Spleen (tissue), 11 donors: ENCODE measurements at regions not wholly inside any gene's neighbourhood (a gene's known extent, or its start where the extent isn't known, plus 50 kb on each side); places are given as distances from the start of the nearest gene placed in this dataset.

Experiments used
- DNase-seq: peaks from one replicate; pipeline ENCODE4 v3.0.0-alpha.2; 2020
- H3K27ac ChIP-seq, 8 donors: fragments of 200-600 bp; sonication (generic) in 7 of 8; 1 replicate in 4 of 8; 2 replicates in 4 of 8; pipeline versions ENCODE4 v1.5.0 to v1.8.0; 2016 to 2021; ENCODE audit warnings: inconsistent platforms in 4 of 8, mild to moderate bottlenecking in 4 of 8, moderate library complexity in 1 of 8
- H3K27me3 ChIP-seq, 7 donors: fragments of 200-600 bp; sonication (generic) in 6 of 7; replicated peaks in 1 of 7; 1 replicate in 4 of 7; 2 replicates in 3 of 7; pipeline versions ENCODE4 v1.5.0 to v1.8.0; 2016 to 2021; ENCODE audit warnings: inconsistent platforms in 3 of 7, mild to moderate bottlenecking in 1 of 7
- H3K36me3 ChIP-seq, 6 donors: fragments of 200-600 bp; sonication (generic) in 5 of 6; 1 replicate in 4 of 6; 2 replicates in 2 of 6; pipeline versions ENCODE4 v1.5.0 to v1.8.0; 2016 to 2021; ENCODE audit warnings: inconsistent platforms in 2 of 6
- H3K4me1 ChIP-seq, 6 donors: fragments of 200-600 bp; sonication (generic) in 5 of 6; 1 replicate in 3 of 6; 2 replicates in 3 of 6; pipeline versions ENCODE4 v1.5.0 to v1.8.0; 2016 to 2021; ENCODE audit warnings: inconsistent platforms in 3 of 6
- H3K4me3 ChIP-seq, 8 donors: fragments of 200-600 bp; sonication (generic) in 7 of 8; 1 replicate in 4 of 8; 2 replicates in 4 of 8; pipeline versions ENCODE4 v1.5.0 to v1.8.0; 2016 to 2021; ENCODE audit warnings: inconsistent platforms in 4 of 8, mild to moderate bottlenecking in 4 of 8, moderate library complexity in 2 of 8
- H3K9me3 ChIP-seq, 8 donors: fragments of 200-600 bp; sonication (generic) in 7 of 8; 1 replicate in 4 of 8; 2 replicates in 4 of 8; pipeline versions ENCODE4 v1.5.0 to v1.8.0; 2016 to 2021; ENCODE audit warnings: inconsistent platforms in 4 of 8
- CTCF ChIP-seq, 11 experiments: fragments of 200-600 bp in 7 of 11; fragments of 450-650 bp in 4 of 11; sonication (generic) in 4 of 11; IDR thresholded peaks in 8 of 11; conservative IDR thresholded peaks in 3 of 11; 1 replicate in 7 of 11; 2 replicates in 4 of 11; pipeline versions ENCODE4 v1.4.0 to v1.8.0; 2016 to 2021; ENCODE audit warnings: antibody characterized with exemption in 11 of 11, inconsistent platforms in 4 of 11, mild to moderate bottlenecking in 1 of 11
- POLR2A ChIP-seq, 3 donors: fragments of 450-650 bp; IDR thresholded peaks; one replicate each; pipeline ENCODE4 v1.5.1; 2017; ENCODE audit warnings: antibody characterized with exemption in 3 of 3, mild to moderate bottlenecking in 1 of 3
- POLR2AphosphoS5 ChIP-seq, 3 donors: sonication (generic); formaldehyde crosslinking; IDR thresholded peaks; one replicate each; pipeline ENCODE4 v1.5.1; 2017; ENCODE audit warnings: antibody characterized with exemption in 3 of 3
- WGBS, 5 donors: extraction: QIAGEN DNeasy Blood & Tissue Kit in 3 of 5; methylation state at CpG; one replicate each; pipeline versions ENCODE4 v1.1.5 to v1.1.7; 2013 to 2018; 5-methylcytosine and 5-hydroxymethylcytosine counted together
- intact Hi-C: fragments of 100-400 bp; cut with DNase I; formaldehyde crosslinking; loops from one replicate; pipeline ENCODE4 v1.15.0; 2023; ENCODE audit warnings: low total_unique reads
- donor health status: healthy with polysubstance abuse.
- donor health status: DM: no; HTN: no; CAD: no; lungs with moderate emphysema.
- donor health status: DM: no; HTN: no; CAD: no.
- donor health status: Bipolar disorder and iron deficiency.
- donor health status: healthy.
- donor health status: DM: no; HTN: no; CAD: no.
- donor health status: DM: yes; HTN: yes; CAD: no.

- no peak for DNase-seq
- no peaks in the 10 kb centered on the region for H3K36me3 ChIP-seq
- H3K27me3 ChIP-seq, result peaks cover 0 to 11% (median 0%) of the 10 kb centered on the region in 7 donors
- no peak overlapping the region for H3K27ac ChIP-seq
- 87 to 96% (median 89%) methylated on average over 7 of the region's 7 CpGs for WGBS, 5 donors
- H3K9me3 ChIP-seq, result peaks cover 0 to 7% (median 0%) of the 10 kb centered on the region in 8 donors
- TF ChIP-seq CTCF (IDR thresholded peaks at IDR 0.05 in 8 of 11, conservative IDR thresholded peaks at IDR 0.05 in 3 of 11) (no peak), POLR2AphosphoS5 (IDR thresholded peaks at IDR 0.05) (no peak)
- H3K4me1 ChIP-seq, result no peaks in the 10 kb centered on the region
- intact Hi-C loops, result no loop called here
- H3K4me3 ChIP-seq, result no peak overlapping the region
Observed at GRCh38 chr16:80103463-80103862, 437.3 kb upstream of the DYNLRB2 start.

- no peak for DNase-seq
- Histone ChIP-seq H3K36me3 (no peaks in the 10 kb centered on the region), H3K27me3 (peaks cover 0 to 11% (median 0%) of the 10 kb centered on the region in 7 donors), H3K9me3 (peaks cover 0 to 19% (median 0%) of the 10 kb centered on the region in 8 donors), H3K4me3 (no peak overlapping the region), H3K27ac (no peak overlapping the region), H3K4me1 (no peaks in the 10 kb centered on the region)
- intact Hi-C loops, result no loop called here
- TF ChIP-seq POLR2AphosphoS5 (IDR thresholded peaks at IDR 0.05) (no peak), POLR2A (IDR thresholded peaks at IDR 0.05) (no peak), CTCF (IDR thresholded peaks at IDR 0.05 in 8 of 11, conservative IDR thresholded peaks at IDR 0.05 in 3 of 11) (no peak)
Observed at GRCh38 chr16:80100846-80101451, 439.8 kb upstream of the DYNLRB2 start.

- intact Hi-C loops, result no loop called here
- peaks cover 0 to 6% (median 0%) of the 10 kb centered on the region in 7 donors for H3K27me3 ChIP-seq
Observed at GRCh38 chr16:80100186-80100585, 440.6 kb upstream of the DYNLRB2 start.

GRCh38 chr16:80097098-80097497 lies 443.7 kb upstream of the DYNLRB2 start:
- no peaks in the 10 kb centered on the region for H3K36me3 ChIP-seq
- DNase-seq, result no peak
- peaks cover 0 to 4% (median 0%) of the 10 kb centered on the region in 7 donors for H3K27me3 ChIP-seq
- intact Hi-C loops, result no loop called here
- H3K4me3 ChIP-seq, result no peak overlapping the region
- 51 to 76% (median 63%) methylated on average over 1 of the region's 1 CpG for WGBS, 5 donors
- H3K4me1 ChIP-seq, result no peaks in the 10 kb centered on the region
- no peak overlapping the region for H3K27ac ChIP-seq
- peaks cover 0 to 19% (median 0%) of the 10 kb centered on the region in 8 donors for H3K9me3 ChIP-seq
- TF ChIP-seq POLR2A (IDR thresholded peaks at IDR 0.05) (no peak), CTCF (IDR thresholded peaks at IDR 0.05 in 8 of 11, conservative IDR thresholded peaks at IDR 0.05 in 3 of 11) (no peak), POLR2AphosphoS5 (IDR thresholded peaks at IDR 0.05) (no peak)

More at GRCh38 chr16:80100186-80100585, 440.6 kb upstream of the DYNLRB2 start:
- H3K36me3 ChIP-seq, result no peaks in the 10 kb centered on the region
- H3K9me3 ChIP-seq, result peaks cover 0 to 19% (median 0%) of the 10 kb centered on the region in 8 donors
- H3K4me3 ChIP-seq, result no peak overlapping the region
- no peaks in the 10 kb centered on the region for H3K4me1 ChIP-seq
- TF ChIP-seq POLR2A (IDR thresholded peaks at IDR 0.05), result no peak
- TF ChIP-seq CTCF (IDR thresholded peaks at IDR 0.05 in 8 of 11, conservative IDR thresholded peaks at IDR 0.05 in 3 of 11), result no peak
- TF ChIP-seq POLR2AphosphoS5 (IDR thresholded peaks at IDR 0.05), result no peak
- no peak overlapping the region for H3K27ac ChIP-seq
- DNase-seq, result no peak
